Rectal smooth muscle tissue (tissue), 1 donor: ENCODE measurements at regions not wholly inside any gene's neighbourhood (a gene's known extent, or its start where the extent isn't known, plus 50 kb on each side); places are given as distances from the start of the nearest gene placed in this dataset.

ENCODE experiments used
- H3K27ac ChIP-seq: one replicate; pipeline ENCODE4 v1.7.0; 2013; ENCODE audit warnings: low read depth, low read length, inconsistent platforms
- H3K27me3 ChIP-seq: one replicate; pipeline ENCODE4 v1.7.0; 2013; ENCODE audit warnings: low read length; ENCODE audit not compliant: control insufficient read depth, insufficient read depth
- H3K36me3 ChIP-seq: one replicate; pipeline ENCODE4 v1.7.0; 2013; ENCODE audit warnings: low read length; ENCODE audit not compliant: control insufficient read depth, insufficient read depth
- H3K4me1 ChIP-seq: one replicate; pipeline ENCODE4 v1.7.0; 2013; ENCODE audit warnings: low read length; ENCODE audit not compliant: control insufficient read depth, insufficient read depth
- H3K4me3 ChIP-seq: one replicate; pipeline ENCODE4 v1.7.0; 2013; ENCODE audit warnings: low read length
- H3K9ac ChIP-seq: one replicate; pipeline ENCODE4 v1.7.0; 2013; ENCODE audit warnings: low read length

GRCh38 chr12:13595536-13596443 is 385.6 kb downstream of the GRIN2B start:
- Histone ChIP-seq H3K9ac (no peak overlapping the region), H3K4me1 (no peaks in the 10 kb centered on the region), H3K36me3 (no peaks in the 10 kb centered on the region), H3K4me3 (no peak overlapping the region), H3K27ac (no peak overlapping the region), H3K27me3 (no peaks in the 10 kb centered on the region)

GRCh38 chr12:13594731-13595514 is 386.5 kb downstream of the GRIN2B start:
- H3K27me3 ChIP-seq: no peaks in the 10 kb centered on the region
- no peak overlapping the region for H3K27ac ChIP-seq

GRCh38 chr12:13592063-13592942 is 389.1 kb downstream of the GRIN2B start:
- Histone ChIP-seq H3K27me3 (no peaks in the 10 kb centered on the region), H3K27ac (no peak overlapping the region), H3K9ac (no peak overlapping the region), H3K4me1 (no peaks in the 10 kb centered on the region), H3K4me3 (no peak overlapping the region), H3K36me3 (no peaks in the 10 kb centered on the region)

More at GRCh38 chr12:13594731-13595514, 386.5 kb downstream of the GRIN2B start:
- H3K4me1 ChIP-seq: no peaks in the 10 kb centered on the region
- H3K36me3 ChIP-seq: no peaks in the 10 kb centered on the region
- H3K4me3 ChIP-seq: no peak overlapping the region
- no peak overlapping the region for H3K9ac ChIP-seq

GRCh38 chr12:13591488-13591887 is 389.9 kb downstream of the GRIN2B start:
- Histone ChIP-seq H3K36me3 (no peaks in the 10 kb centered on the region), H3K9ac (no peak overlapping the region), H3K4me3 (no peak overlapping the region), H3K27me3 (no peaks in the 10 kb centered on the region), H3K4me1 (no peaks in the 10 kb centered on the region), H3K27ac (no peak overlapping the region)

GRCh38 chr12:13591059-13591458 is 390.3 kb downstream of the GRIN2B start:
- Histone ChIP-seq H3K27me3 (no peaks in the 10 kb centered on the region), H3K9ac (no peak overlapping the region), H3K4me1 (no peaks in the 10 kb centered on the region), H3K4me3 (no peak overlapping the region), H3K27ac (no peak overlapping the region), H3K36me3 (no peaks in the 10 kb centered on the region)

- Histone ChIP-seq H3K36me3 (no peaks in the 10 kb centered on the region), H3K9ac (no peak overlapping the region), H3K4me3 (no peak overlapping the region), H3K27ac (no peak overlapping the region), H3K4me1 (no peaks in the 10 kb centered on the region), H3K27me3 (no peaks in the 10 kb centered on the region)
Observed at GRCh38 chr12:13588574-13588973, 392.0 kb downstream of the EMP1 start.

GRCh38 chr12:13587721-13588390 is 391.3 kb downstream of the EMP1 start:
- H3K4me1 ChIP-seq: no peaks in the 10 kb centered on the region
- no peaks in the 10 kb centered on the region for H3K27me3 ChIP-seq
- no peak overlapping the region for H3K27ac ChIP-seq
- no peak overlapping the region for H3K4me3 ChIP-seq
- no peaks in the 10 kb centered on the region for H3K36me3 ChIP-seq
- H3K9ac ChIP-seq: no peak overlapping the region

- Histone ChIP-seq H3K27me3 (no peaks in the 10 kb centered on the region), H3K4me3 (no peak overlapping the region), H3K36me3 (no peaks in the 10 kb centered on the region), H3K4me1 (no peaks in the 10 kb centered on the region), H3K27ac (no peak overlapping the region), H3K9ac (no peak overlapping the region)
Observed at GRCh38 chr12:13586361-13586760, 389.8 kb downstream of the EMP1 start.

GRCh38 chr12:13584541-13584940 is 388.0 kb downstream of the EMP1 start:
- H3K4me1 ChIP-seq: no peaks in the 10 kb centered on the region
- no peak overlapping the region for H3K9ac ChIP-seq
- no peak overlapping the region for H3K4me3 ChIP-seq
- H3K27ac ChIP-seq: no peak overlapping the region
- H3K36me3 ChIP-seq: no peaks in the 10 kb centered on the region
- H3K27me3 ChIP-seq: no peaks in the 10 kb centered on the region

GRCh38 chr12:13583630-13584029 is 387.1 kb downstream of the EMP1 start:
- H3K27ac ChIP-seq: no peak overlapping the region
- H3K36me3 ChIP-seq: no peaks in the 10 kb centered on the region

GRCh38 chr12:13582421-13582820 is 385.9 kb downstream of the EMP1 start:
- Histone ChIP-seq H3K27ac (no peak overlapping the region), H3K36me3 (no peaks in the 10 kb centered on the region), H3K27me3 (no peaks in the 10 kb centered on the region), H3K4me3 (no peak overlapping the region), H3K9ac (no peak overlapping the region), H3K4me1 (no peaks in the 10 kb centered on the region)

More at GRCh38 chr12:13583630-13584029, 387.1 kb downstream of the EMP1 start:
- no peak overlapping the region for H3K4me3 ChIP-seq
- H3K4me1 ChIP-seq: no peaks in the 10 kb centered on the region
- H3K9ac ChIP-seq: no peak overlapping the region
- no peaks in the 10 kb centered on the region for H3K27me3 ChIP-seq
